GM19238 (cell line): ENCODE measurements at regions not wholly inside any gene's neighbourhood (a gene's known extent, or its start where the extent isn't known, plus 50 kb on each side); places are given as distances from the start of the nearest gene placed in this dataset.
"Not testable (repeated sequence)": the region's sequence is repeated elsewhere in the genome, so short reads cannot be mapped to it uniquely, and the experiment has no call there.

Source experiments
- DNase-seq: peaks from one replicate; pipeline ENCODE4 v3.0.0; 2011; ENCODE audit warnings: low spot score; ENCODE audit not compliant: insufficient read length

- DNase-seq, result not testable (repeated sequence)
Measured at GRCh38 chr6:147965448-147965847, 377.2 kb upstream of the SASH1 start.

GRCh38 chr6:147970970-147971369, 371.7 kb upstream of the SASH1 start:
- no peak for DNase-seq

- DNase-seq, result no peak
Measured at GRCh38 chr6:147972448-147972847, 370.2 kb upstream of the SASH1 start.

- DNase-seq, result no peak
Measured at GRCh38 chr6:147973806-147974205, 368.8 kb upstream of the SASH1 start.

GRCh38 chr6:147974376-147974775, 368.3 kb upstream of the SASH1 start:
- no peak for DNase-seq

GRCh38 chr6:147977851-147978465, 364.7 kb upstream of the SASH1 start:
- DNase-seq, result no peak

GRCh38 chr6:147979966-147980365, 362.7 kb upstream of the SASH1 start:
- no peak for DNase-seq

- no peak for DNase-seq
Measured at GRCh38 chr6:147983581-147984366, 358.9 kb upstream of the SASH1 start.

- no peak for DNase-seq
Measured at GRCh38 chr6:147986846-147987245, 355.8 kb upstream of the SASH1 start.

GRCh38 chr6:147990159-147990558, 352.5 kb upstream of the SASH1 start:
- DNase-seq, result no peak

- no peak for DNase-seq
Measured at GRCh38 chr6:147991961-147992360, 350.7 kb upstream of the SASH1 start.

- no peak for DNase-seq
Measured at GRCh38 chr6:147999001-147999540, 343.6 kb upstream of the SASH1 start.

GRCh38 chr6:148001844-148002642, 340.6 kb upstream of the SASH1 start:
- no peak for DNase-seq

- no peak for DNase-seq
Measured at GRCh38 chr6:148004651-148005050, 338.0 kb upstream of the SASH1 start.

- no peak for DNase-seq
Measured at GRCh38 chr6:148005806-148006205, 336.8 kb upstream of the SASH1 start.

GRCh38 chr6:148010516-148010915, 332.1 kb upstream of the SASH1 start:
- DNase-seq, result not testable (repeated sequence)

GRCh38 chr6:148016013-148016412, 326.6 kb upstream of the SASH1 start:
- DNase-seq, result no peak

GRCh38 chr6:148021165-148021564, 321.5 kb upstream of the SASH1 start:
- DNase-seq, result no peak

- no peak for DNase-seq
Measured at GRCh38 chr6:148021699-148022098, 320.9 kb upstream of the SASH1 start.

- not testable (repeated sequence) for DNase-seq
Measured at GRCh38 chr6:148022279-148022678, 320.4 kb upstream of the SASH1 start.

GRCh38 chr6:148027201-148027600, 315.4 kb upstream of the SASH1 start:
- no peak for DNase-seq
